Parathyroid adenoma (tissue), 2 donors: ENCODE measurements at regions not wholly inside any gene's neighbourhood (a gene's known extent, or its start where the extent isn't known, plus 50 kb on each side); places are given as distances from the start of the nearest gene placed in this dataset.

Experiments used
- H2AFZ ChIP-seq: fragments of 300-600 bp; sonication (generic); one replicate; pipeline ENCODE4 v1.7.0; 2017; ENCODE audit warnings: antibody characterized with exemption, mild to moderate bottlenecking
- H3K27ac ChIP-seq: fragments of 300-600 bp; sonication (generic); one replicate; pipeline ENCODE4 v1.7.0; 2017
- H3K27me3 ChIP-seq: fragments of 300-600 bp; sonication (generic); one replicate; pipeline ENCODE4 v1.7.0; 2017; ENCODE audit warnings: low read length; ENCODE audit not compliant: control insufficient read depth, insufficient read depth
- H3K36me3 ChIP-seq: fragments of 300-600 bp; sonication (generic); one replicate; pipeline ENCODE4 v1.7.0; 2017; ENCODE audit warnings: low read length; ENCODE audit not compliant: control insufficient read depth, insufficient read depth
- H3K4me1 ChIP-seq: fragments of 300-600 bp; sonication (generic); one replicate; pipeline ENCODE4 v1.7.0; 2017; ENCODE audit warnings: control low read depth
- H3K4me2 ChIP-seq: fragments of 300-600 bp; sonication (generic); one replicate; pipeline ENCODE4 v1.7.0; 2017; ENCODE audit warnings: low read length
- H3K4me3 ChIP-seq: fragments of 300-600 bp; sonication (generic); one replicate; pipeline ENCODE4 v1.7.0; 2017; ENCODE audit warnings: low read depth, low read length
- H3K79me2 ChIP-seq: fragments of 300-600 bp; sonication (generic); one replicate; pipeline ENCODE4 v1.7.0; 2017; ENCODE audit warnings: control low read depth
- H3K9ac ChIP-seq: fragments of 300-600 bp; sonication (generic); one replicate; pipeline ENCODE4 v1.7.0; 2017; ENCODE audit warnings: mild to moderate bottlenecking
- H3K9me3 ChIP-seq: fragments of 300-600 bp; sonication (generic); one replicate; pipeline ENCODE4 v1.7.0; 2017; ENCODE audit warnings: low read length; ENCODE audit not compliant: control insufficient read depth
- TF ChIP-seq, protein P1 (sequence below): fragments of 300-600 bp; sonication (generic); IDR thresholded peaks from one replicate; pipeline ENCODE4 v1.7.0; 2017; ENCODE audit warnings: antibody characterized with exemption, mild to moderate bottlenecking
- donor health status: primary hyperparathyroidism.

DNA sequence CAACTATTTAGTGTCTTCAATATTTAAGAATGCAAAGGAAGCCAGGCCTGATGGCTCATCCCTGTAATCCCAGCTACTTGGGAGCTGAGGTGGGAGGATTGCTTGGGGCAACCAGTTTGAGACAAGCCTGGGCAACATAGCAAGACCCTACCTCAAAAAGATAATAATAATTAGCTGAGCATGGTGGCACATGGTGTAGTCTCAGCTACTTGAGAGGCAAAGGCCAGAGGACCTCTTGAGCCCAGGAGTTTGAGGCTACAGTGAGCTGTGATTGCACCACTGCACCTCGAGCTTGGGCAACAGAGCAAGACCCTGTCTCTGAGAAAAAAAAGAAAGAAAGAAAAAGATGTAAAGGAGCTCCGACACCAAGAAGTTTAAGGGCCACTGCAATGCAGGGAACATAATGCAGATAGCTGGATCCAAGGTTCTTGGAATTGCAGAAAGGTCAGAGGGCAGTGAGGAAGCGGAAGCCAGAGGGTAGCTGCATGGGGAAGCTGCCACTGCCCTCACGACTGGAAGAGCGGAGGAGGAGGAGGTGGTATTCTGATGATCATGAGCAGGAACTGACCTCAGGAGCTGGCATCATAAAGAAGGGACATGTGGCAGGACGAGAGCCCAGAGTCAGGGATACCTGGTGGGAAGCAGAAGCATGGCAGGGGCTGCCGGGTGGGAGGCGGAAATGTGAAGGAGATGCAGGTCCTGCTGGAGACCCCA is 60.2 kb upstream of the PODXL start:
- Histone ChIP-seq H3K79me2 (no peaks in the 10 kb centered on the region), H3K4me2 (no peak overlapping the region), H3K9me3 (no peaks in the 10 kb centered on the region), H2AFZ (no peak overlapping the region), H3K36me3 (no peaks in the 10 kb centered on the region), H3K27me3 (no peaks in the 10 kb centered on the region), H3K9ac (no peak overlapping the region), H3K4me3 (no peak overlapping the region), H3K4me1 (no peaks in the 10 kb centered on the region), H3K27ac (no peak overlapping the region)
- TF ChIP-seq, protein P1, sequence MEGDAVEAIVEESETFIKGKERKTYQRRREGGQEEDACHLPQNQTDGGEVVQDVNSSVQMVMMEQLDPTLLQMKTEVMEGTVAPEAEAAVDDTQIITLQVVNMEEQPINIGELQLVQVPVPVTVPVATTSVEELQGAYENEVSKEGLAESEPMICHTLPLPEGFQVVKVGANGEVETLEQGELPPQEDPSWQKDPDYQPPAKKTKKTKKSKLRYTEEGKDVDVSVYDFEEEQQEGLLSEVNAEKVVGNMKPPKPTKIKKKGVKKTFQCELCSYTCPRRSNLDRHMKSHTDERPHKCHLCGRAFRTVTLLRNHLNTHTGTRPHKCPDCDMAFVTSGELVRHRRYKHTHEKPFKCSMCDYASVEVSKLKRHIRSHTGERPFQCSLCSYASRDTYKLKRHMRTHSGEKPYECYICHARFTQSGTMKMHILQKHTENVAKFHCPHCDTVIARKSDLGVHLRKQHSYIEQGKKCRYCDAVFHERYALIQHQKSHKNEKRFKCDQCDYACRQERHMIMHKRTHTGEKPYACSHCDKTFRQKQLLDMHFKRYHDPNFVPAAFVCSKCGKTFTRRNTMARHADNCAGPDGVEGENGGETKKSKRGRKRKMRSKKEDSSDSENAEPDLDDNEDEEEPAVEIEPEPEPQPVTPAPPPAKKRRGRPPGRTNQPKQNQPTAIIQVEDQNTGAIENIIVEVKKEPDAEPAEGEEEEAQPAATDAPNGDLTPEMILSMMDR, result no peak

DNA sequence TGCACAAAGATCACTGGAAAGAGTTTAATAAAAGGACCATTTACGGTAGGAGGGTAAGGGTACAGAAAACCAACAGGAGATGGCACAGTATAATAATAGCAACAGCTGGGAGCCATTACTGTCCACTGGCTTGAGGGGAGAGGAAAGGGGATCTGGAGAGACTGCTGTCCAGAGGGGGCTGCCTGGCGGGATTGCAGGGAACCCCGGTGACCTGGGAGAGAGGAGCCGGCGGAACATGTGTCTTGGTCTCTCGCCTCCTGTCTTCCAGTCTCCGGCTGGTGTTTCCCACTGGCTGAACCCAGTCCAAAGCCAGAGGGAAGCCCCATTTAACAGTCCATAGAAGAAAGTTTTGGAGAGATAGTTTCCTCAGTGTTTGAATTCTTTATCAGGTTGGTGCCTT is 57.5 kb upstream of the PODXL start:
- no peaks in the 10 kb centered on the region for H3K27me3 ChIP-seq
- H3K36me3 ChIP-seq, result no peaks in the 10 kb centered on the region
- no peak overlapping the region for H2AFZ ChIP-seq
- no peaks in the 10 kb centered on the region for H3K4me1 ChIP-seq
- H3K9me3 ChIP-seq, result no peaks in the 10 kb centered on the region
- H3K79me2 ChIP-seq, result no peaks in the 10 kb centered on the region
- H3K4me2 ChIP-seq, result no peak overlapping the region
- no peak overlapping the region for H3K9ac ChIP-seq
- TF ChIP-seq, protein P1, result no peak
- H3K27ac ChIP-seq, result no peak overlapping the region
- no peak overlapping the region for H3K4me3 ChIP-seq

DNA sequence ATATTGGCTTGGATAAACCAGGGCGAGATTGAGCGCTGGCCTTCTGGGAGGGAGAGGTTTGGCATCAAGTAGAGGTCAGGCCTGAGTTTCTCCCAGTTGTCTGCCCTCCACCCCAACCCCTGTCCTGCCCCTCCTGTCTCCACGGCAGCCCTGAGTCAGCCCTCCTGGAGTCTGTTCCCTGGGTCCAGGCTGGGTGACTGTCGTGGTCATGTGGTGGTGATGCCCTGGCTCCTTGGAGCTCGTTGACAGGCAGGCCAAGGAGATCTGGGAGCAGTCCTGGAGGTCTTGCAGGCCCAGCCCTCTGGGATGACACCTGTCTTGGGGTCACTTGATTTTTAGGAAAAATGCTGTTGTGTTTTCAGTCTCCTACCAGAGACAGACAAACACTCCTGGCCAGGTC is 53.6 kb upstream of the PODXL start:
- Histone ChIP-seq H3K36me3 (no peaks in the 10 kb centered on the region), H3K9ac (no peak overlapping the region), H3K79me2 (no peaks in the 10 kb centered on the region), H3K27ac (no peak overlapping the region), H3K27me3 (no peaks in the 10 kb centered on the region), H3K4me1 (peaks cover 2% of the 10 kb centered on the region), H2AFZ (no peak overlapping the region), H3K9me3 (no peaks in the 10 kb centered on the region), H3K4me2 (no peak overlapping the region), H3K4me3 (no peak overlapping the region)
- TF ChIP-seq, protein P1, result no peak

DNA sequence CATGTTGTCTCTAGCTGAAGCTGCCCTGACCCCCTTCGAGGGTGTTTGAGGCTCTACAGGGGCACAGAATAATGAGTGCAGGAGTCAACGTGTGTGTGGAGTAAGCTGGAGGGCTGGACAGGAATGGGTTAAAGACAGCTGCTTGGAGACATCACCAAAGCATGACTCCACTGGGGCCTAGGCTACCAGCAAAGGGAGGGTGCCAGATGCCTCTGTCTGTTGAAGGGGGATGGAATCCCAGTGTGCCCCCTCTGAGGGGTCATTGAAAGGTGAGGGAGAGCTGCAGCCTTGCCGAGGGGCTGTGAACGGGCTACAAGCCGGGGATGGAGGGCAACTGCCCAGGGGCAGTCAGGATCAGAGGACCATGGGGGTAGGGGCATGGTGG is 51.7 kb upstream of the PODXL start:
- no peaks in the 10 kb centered on the region for H3K36me3 ChIP-seq
- no peak overlapping the region for H3K4me2 ChIP-seq
- TF ChIP-seq, protein P1, result no peak
- peaks cover 2% of the 10 kb centered on the region for H3K4me1 ChIP-seq
- H2AFZ ChIP-seq, result no peak overlapping the region
- no peaks in the 10 kb centered on the region for H3K27me3 ChIP-seq
- no peak overlapping the region for H3K27ac ChIP-seq
- no peaks in the 10 kb centered on the region for H3K9me3 ChIP-seq
- no peak overlapping the region for H3K9ac ChIP-seq
- H3K79me2 ChIP-seq, result no peaks in the 10 kb centered on the region
- no peak overlapping the region for H3K4me3 ChIP-seq
